ENCODE measurements at regions not wholly inside any gene's neighbourhood (a gene's known extent, or its start where the extent isn't known, plus 50 kb on each side); places are given as distances from the start of the nearest gene placed in this dataset.
A peak's percentile ranks its signal among the peaks of the same experiment; 100 is the strongest.

DNA sequence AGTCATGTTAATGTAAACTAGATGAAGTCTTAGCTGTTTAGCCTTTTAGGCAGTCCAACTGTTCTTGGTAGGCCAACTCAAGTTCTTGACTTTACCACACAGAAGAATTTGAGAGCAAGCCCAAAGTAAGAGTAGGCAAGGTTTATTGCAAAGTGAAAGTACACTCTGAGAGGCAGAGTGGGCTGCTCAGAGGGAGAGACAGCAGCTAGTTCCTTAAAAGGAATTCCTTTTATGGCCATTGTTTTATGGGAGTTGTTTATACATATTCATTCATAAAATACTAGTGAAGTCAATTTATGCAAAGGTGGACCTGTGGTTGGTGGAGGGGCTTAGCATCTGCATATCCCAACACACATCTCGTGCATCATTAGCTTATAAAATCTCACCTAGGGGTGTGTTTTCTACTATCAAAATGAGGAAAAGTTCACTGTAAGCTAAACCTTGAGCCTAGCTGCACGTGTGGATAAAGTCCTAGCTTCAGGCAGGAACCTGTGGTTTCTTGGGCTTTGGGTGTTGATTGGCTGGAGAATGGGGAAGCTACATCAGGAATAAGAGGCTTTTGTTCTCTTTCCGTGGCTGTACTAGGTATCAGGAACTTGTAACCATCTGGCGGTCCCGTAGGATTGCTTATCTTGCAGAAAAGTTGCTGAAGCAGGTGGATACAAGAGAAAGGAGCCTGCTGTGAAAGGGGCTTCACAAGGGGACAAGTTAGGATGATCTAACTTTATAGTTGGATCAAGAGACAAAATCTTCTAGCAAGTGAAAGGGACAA lies 110.4 kb upstream of the GULP1 start:
- Histone ChIP-seq H3K36me3 (ENCODE audit: control insufficient read depth, insufficient read depth, low read length) (no peaks in the 10 kb centered on the region), H3K23ac (ENCODE audit: low read depth, low read length) (no peak overlapping the region), H3K9ac (ENCODE audit: low read depth, low read length) (no peak overlapping the region), H3K27ac (ENCODE audit: insufficient read depth, low read length) (no peak overlapping the region), H3K9me3 (ENCODE audit: control insufficient read depth, insufficient read depth, low read length) (no peaks in the 10 kb centered on the region), H4K5ac (ENCODE audit: low read depth, low read length) (peak overlapping the region; percentile 77; the same call in 1 of the 2 replicates), H2AK5ac (ENCODE audit: low read depth, low read length) (no peak overlapping the region), H3K27me3 (ENCODE audit: control insufficient read depth, insufficient read depth, low read length) (no peaks in the 10 kb centered on the region), H4K91ac (ENCODE audit: insufficient read depth, low read depth, low read length) (no peak overlapping the region), H3K14ac (replicated peaks; ENCODE audit: low read depth, low read length) (no peak overlapping the region), H2AK9ac (replicated peaks; ENCODE audit: low read depth, low read length, poor library complexity) (no peak overlapping the region), H3K56ac (ENCODE audit: extremely low read depth, insufficient read depth, low read length) (no peak overlapping the region), H2BK120ac (ENCODE audit: low read depth, low read length) (peak overlapping the region; percentile 49; the same call in 1 of the 2 replicates), H3K4me3 (ENCODE audit: insufficient read depth, low read depth, low read length) (no peak overlapping the region; the same call in 1 of the 2 replicates), H3K18ac (ENCODE audit: low read depth, low read length) (0 out of 2 replicates have a peak overlapping the region, but pooled peaks have one; percentile 69), H2BK5ac (ENCODE audit: low read depth, low read length, poor library complexity, severe bottlenecking) (no peak overlapping the region), H2BK20ac (ENCODE audit: low read depth, low read length) (no peak overlapping the region), H4K8ac (ENCODE audit: low read depth in 2 of 2, low read length in 2 of 2) (peak overlapping the region in 1 of 2 experiments; percentile 61; a peak in 1 of 4 replicates), H2AFZ (replicated peaks; ENCODE audit: low read length, poor library complexity) (peak overlapping the region; percentile 64), H3K4me1 (ENCODE audit: control insufficient read depth, insufficient read depth, low read length) (no peaks in the 10 kb centered on the region; the same call in none of the 2 replicates), H2BK15ac (ENCODE audit: low read depth, low read length) (no peak overlapping the region), H3K79me1 (ENCODE audit: low read depth in 1 of 2, low read length in 2 of 2) (no peaks in the 10 kb centered on the region), H3K4me2 (ENCODE audit: low read depth, low read length) (peak overlapping the region; percentile 92), H4K20me1 (ENCODE audit: insufficient read depth, low read length) (no peaks in the 10 kb centered on the region), H3K4ac (ENCODE audit: low read depth, low read length) (no peak overlapping the region), H3K9me1 (ENCODE audit: insufficient read depth, low read length) (no peaks in the 10 kb centered on the region)
- dilution Hi-C loops (cut with HindIII; ENCODE audit: low sequenced_read_pairs, unreplicated experiment) = no loop called here
- intact Hi-C loops (cut with micrococcal nuclease) = no loop called here
- CTCF ChIA-PET = no interaction called here
- TF ChIP-seq, protein P1, sequence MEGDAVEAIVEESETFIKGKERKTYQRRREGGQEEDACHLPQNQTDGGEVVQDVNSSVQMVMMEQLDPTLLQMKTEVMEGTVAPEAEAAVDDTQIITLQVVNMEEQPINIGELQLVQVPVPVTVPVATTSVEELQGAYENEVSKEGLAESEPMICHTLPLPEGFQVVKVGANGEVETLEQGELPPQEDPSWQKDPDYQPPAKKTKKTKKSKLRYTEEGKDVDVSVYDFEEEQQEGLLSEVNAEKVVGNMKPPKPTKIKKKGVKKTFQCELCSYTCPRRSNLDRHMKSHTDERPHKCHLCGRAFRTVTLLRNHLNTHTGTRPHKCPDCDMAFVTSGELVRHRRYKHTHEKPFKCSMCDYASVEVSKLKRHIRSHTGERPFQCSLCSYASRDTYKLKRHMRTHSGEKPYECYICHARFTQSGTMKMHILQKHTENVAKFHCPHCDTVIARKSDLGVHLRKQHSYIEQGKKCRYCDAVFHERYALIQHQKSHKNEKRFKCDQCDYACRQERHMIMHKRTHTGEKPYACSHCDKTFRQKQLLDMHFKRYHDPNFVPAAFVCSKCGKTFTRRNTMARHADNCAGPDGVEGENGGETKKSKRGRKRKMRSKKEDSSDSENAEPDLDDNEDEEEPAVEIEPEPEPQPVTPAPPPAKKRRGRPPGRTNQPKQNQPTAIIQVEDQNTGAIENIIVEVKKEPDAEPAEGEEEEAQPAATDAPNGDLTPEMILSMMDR (conservative IDR thresholded peaks at IDR 0.05; ENCODE audit: low read depth, low read length) = no peak
- 0 out of 2 replicates have a peak, but pooled peaks have one; percentile 13 for TF ChIP-seq MAFK (IDR thresholded peaks at IDR 0.05; ENCODE audit: low read depth, low read length)
- BruUV-seq (replicated peaks) = no TSS peak
- POLR2A ChIA-PET (ENCODE audit: unreplicated experiment) = no interaction called here
- in situ Hi-C loops (cut with MboI; ENCODE audit: low sequenced_read_pairs) = no loop called here
- ATAC-seq (ENCODE audit: low read depth) = peak; percentile 51; the same call in 1 of the 2 replicates
- 80% methylated on average over 2 of the region's 5 CpGs; no CpG with 5 or more reads in 1 of the 2 experiments for WGBS, 2 experiments (ENCODE audit: extremely low coverage in 2 of 2, insufficient read length in 1 of 2)
- peak; percentile 4 for DNase-seq
